Small intestine (tissue), 7 donors: ENCODE measurements at regions not wholly inside any gene's neighbourhood (a gene's known extent, or its start where the extent isn't known, plus 50 kb on each side); places are given as distances from the start of the nearest gene placed in this dataset.

Experiments used
- DNase-seq, 2 donors: peaks; one replicate each; pipeline versions ENCODE4 v3.0.0 to v3.0.0-alpha.2; 2013
- FAIRE-seq: peaks from 2 replicates; lab custom pipeline; 2012; peaks lifted over from hg19 to GRCh38; lab: Jason Lieb, UNC
- H3K27ac ChIP-seq, 3 donors: one replicate each; pipeline ENCODE4 v1.5.1; 2013; ENCODE audit warnings: low read length in 2 of 3, mild to moderate bottlenecking in 2 of 3, control low read depth in 1 of 3, inconsistent platforms in 1 of 3, low read depth in 1 of 3, moderate library complexity in 1 of 3
- H3K27me3 ChIP-seq, 3 donors: one replicate each; pipeline ENCODE4 v1.6.1; 2013; ENCODE audit warnings: low read length in 3 of 3, inconsistent platforms in 1 of 3; ENCODE audit not compliant: control insufficient read depth in 3 of 3, insufficient read depth in 3 of 3
- H3K36me3 ChIP-seq, 3 donors: one replicate each; pipeline ENCODE4 v1.6.1; 2013; ENCODE audit warnings: low read length in 3 of 3, inconsistent platforms in 1 of 3, low read depth in 1 of 3, mild to moderate bottlenecking in 1 of 3, moderate library complexity in 1 of 3; ENCODE audit not compliant: control insufficient read depth in 3 of 3, insufficient read depth in 2 of 3
- H3K4me1 ChIP-seq, 3 donors: one replicate each; pipeline ENCODE4 v1.6.1; 2013; ENCODE audit warnings: low read length in 2 of 3, inconsistent platforms in 1 of 3, low read depth in 1 of 3, mild to moderate bottlenecking in 1 of 3, moderate library complexity in 1 of 3; ENCODE audit not compliant: control insufficient read depth in 3 of 3, insufficient read depth in 2 of 3
- H3K4me3 ChIP-seq, 3 donors: one replicate each; pipeline ENCODE4 v1.5.1; 2013; ENCODE audit warnings: low read length in 3 of 3, control low read depth in 1 of 3, inconsistent platforms in 1 of 3, low read depth in 1 of 3, mild to moderate bottlenecking in 1 of 3, moderate library complexity in 1 of 3
- H3K9me3 ChIP-seq, 2 donors: one replicate each; pipeline ENCODE4 v1.6.1; 2013; ENCODE audit warnings: low read depth in 1 of 2, low read length in 1 of 2; ENCODE audit not compliant: control insufficient read depth in 2 of 2, insufficient read depth in 1 of 2
- WGBS, 3 donors: extraction: QIAGEN DNeasy Blood & Tissue Kit; methylation state at CpG; one replicate each; pipeline ENCODE4 v1.1.7; 2013; 5-methylcytosine and 5-hydroxymethylcytosine counted together
- donor health status: healthy with polysubstance abuse.
- donor health status: control.
- donor health status: control.
- donor health status: Bipolar disorder and iron deficiency.
- donor health status: healthy.

GRCh38 chr6:14337152-14337551, 219.6 kb downstream of the CD83 start:
- DNase-seq (no peak), FAIRE-seq (no peak)
- WGBS, 3 donors = 86 to 99% (median 96%) methylated on average over 3 of the region's 3 CpGs
- no peaks in the 10 kb centered on the region for H3K36me3 ChIP-seq
- H3K27me3 ChIP-seq = no peaks in the 10 kb centered on the region
- no peak overlapping the region for H3K4me3 ChIP-seq
- H3K4me1 ChIP-seq = no peaks in the 10 kb centered on the region
- no peaks in the 10 kb centered on the region for H3K9me3 ChIP-seq
- no peak overlapping the region for H3K27ac ChIP-seq

- Histone ChIP-seq H3K9me3 (no peaks in the 10 kb centered on the region), H3K4me1 (no peaks in the 10 kb centered on the region), H3K4me3 (no peak overlapping the region), H3K36me3 (no peaks in the 10 kb centered on the region), H3K27ac (no peak overlapping the region), H3K27me3 (no peaks in the 10 kb centered on the region)
- WGBS, 3 donors = 85 to 100% (median 88%) methylated on average over 1 of the region's 1 CpG
- FAIRE-seq (no peak), DNase-seq (no peak)
Observed at GRCh38 chr6:14339172-14339571, 221.6 kb downstream of the CD83 start.

DNA sequence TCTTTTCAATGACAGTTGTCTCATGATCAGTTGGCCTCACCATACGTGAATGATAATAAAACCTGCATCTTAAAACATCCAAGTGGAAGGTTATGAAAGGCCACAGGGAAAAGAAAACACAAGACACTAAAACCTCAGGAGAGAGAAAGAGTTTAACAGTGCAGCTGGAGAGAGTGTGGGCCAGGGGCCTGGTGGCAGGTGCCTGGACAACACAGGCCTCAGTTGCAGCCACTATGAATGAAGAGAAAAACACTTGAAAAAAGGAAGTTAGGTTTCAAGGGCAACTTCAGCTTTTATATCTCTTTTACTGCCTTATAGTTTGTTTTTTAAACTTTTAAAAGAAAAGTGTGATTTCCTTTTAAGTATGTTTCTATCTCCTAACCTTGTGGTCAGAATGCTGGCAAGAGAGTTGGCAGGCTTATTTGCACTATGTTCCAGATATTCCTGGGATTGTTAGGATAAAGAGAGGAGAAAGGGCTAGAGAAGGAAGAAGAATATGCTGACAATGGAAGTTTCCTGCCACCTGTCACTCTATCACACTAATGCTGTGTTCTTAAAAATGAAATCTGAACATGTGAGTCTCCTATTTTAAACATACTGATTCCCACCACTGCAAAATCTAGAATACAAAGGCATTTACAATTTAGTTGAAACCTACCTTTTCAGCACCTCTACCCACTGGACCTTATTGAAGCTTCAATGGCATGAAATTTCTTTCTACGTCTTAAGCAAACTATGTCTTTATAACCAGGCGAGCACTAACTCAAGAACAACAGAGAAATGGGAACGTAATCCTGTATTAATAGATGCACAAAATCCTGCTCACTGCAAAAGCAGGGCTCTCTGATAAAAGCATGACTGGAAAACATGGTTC, 222.4 kb downstream of the CD83 start:
- 88 to 91% (median 89%) methylated on average over 4 of the region's 4 CpGs for WGBS, 3 donors

DNA sequence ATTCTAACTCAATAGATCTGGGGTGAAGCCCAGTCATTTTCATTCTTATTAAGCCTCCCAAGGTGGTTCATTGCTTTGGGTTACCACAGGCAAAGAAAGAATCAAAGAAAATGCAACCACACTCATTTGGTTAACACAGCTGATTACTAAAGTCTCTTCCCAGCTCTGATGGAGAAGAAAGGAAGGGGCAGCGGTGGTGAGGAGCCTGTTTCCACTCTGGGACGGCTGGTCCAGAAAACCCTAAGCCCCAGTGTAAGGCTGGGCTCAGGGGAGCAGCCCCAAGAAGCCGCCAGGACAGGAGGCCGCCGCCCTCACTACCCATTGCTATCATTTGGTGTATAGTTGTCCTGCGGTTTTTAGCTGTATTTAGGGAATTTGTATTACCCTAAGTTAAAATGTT, 226.9 kb downstream of the CD83 start:
- Histone ChIP-seq H3K4me3 (no peak overlapping the region), H3K27ac (no peak overlapping the region), H3K9me3 (no peaks in the 10 kb centered on the region), H3K4me1 (no peaks in the 10 kb centered on the region), H3K36me3 (no peaks in the 10 kb centered on the region), H3K27me3 (peaks cover 0 to 2% (median 0%) of the 10 kb centered on the region in 3 donors)
- 79 to 95% (median 87%) methylated on average over 6 of the region's 6 CpGs for WGBS, 3 donors
- FAIRE-seq = no peak
- no peak for DNase-seq

More for the DNA sequence above, 222.4 kb downstream of the CD83 start:
- H3K27me3 ChIP-seq = no peaks in the 10 kb centered on the region
- H3K4me3 ChIP-seq = no peak overlapping the region
- H3K9me3 ChIP-seq = no peaks in the 10 kb centered on the region
- H3K36me3 ChIP-seq = no peaks in the 10 kb centered on the region
- FAIRE-seq = no peak
- H3K27ac ChIP-seq = no peak overlapping the region
- no peaks in the 10 kb centered on the region for H3K4me1 ChIP-seq
- no peak for DNase-seq

DNA sequence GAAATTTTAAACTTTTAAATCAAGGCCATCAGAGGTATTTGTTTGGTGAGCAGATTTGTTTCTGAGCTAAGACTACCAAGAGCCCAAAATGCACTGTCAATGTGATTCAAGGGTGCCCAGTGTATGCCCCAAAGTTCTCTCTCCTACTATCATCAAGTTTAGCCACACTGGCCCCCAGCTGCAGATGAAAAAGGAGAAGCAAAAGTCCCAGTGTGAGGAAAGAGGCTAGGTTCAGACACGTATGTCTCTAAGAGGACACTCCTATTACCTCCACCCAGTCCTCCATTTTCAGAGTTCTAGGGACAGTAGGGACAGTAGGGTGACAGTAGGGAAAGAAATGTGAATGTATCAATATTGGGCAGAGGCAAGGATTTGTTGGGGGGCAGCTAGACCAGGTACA, 230.8 kb downstream of the CD83 start:
- FAIRE-seq (no peak), DNase-seq (no peak)
- H3K27ac ChIP-seq = no peak overlapping the region
- WGBS, 3 donors = 82 to 93% (median 87%) methylated on average over 1 of the region's 1 CpG
- H3K36me3 ChIP-seq = no peaks in the 10 kb centered on the region
- H3K9me3 ChIP-seq = peaks cover 0 to 16% of the 10 kb centered on the region in 2 donors
- no peak overlapping the region for H3K4me3 ChIP-seq
- no peaks in the 10 kb centered on the region for H3K4me1 ChIP-seq
- peaks cover 0 to 6% (median 0%) of the 10 kb centered on the region in 3 donors for H3K27me3 ChIP-seq

DNA sequence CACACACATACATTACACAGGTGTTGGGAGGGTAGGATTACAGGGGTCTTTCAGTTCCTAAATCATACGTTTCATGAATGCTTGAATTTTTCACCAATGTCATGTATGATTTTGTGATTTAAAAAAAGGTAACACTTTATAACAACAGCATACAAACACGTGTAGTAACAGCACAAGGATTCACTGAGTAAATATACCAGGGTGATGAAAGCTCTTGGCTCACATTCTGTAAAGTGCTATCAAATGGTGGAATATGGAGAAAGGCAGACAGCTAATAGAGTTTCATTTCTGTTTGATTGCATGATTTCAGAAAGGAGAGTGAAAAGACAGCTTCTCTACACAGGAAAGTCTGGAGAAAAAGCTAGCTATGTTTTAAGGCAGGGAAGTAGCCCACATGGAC, 231.9 kb downstream of the CD83 start:
- peaks cover 0 to 16% of the 10 kb centered on the region in 2 donors for H3K9me3 ChIP-seq
- peaks cover 0 to 6% (median 0%) of the 10 kb centered on the region in 3 donors for H3K27me3 ChIP-seq

GRCh38 chr6:14350210-14350609, 232.6 kb downstream of the CD83 start:
- H3K4me1 ChIP-seq = no peaks in the 10 kb centered on the region
- no peaks in the 10 kb centered on the region for H3K36me3 ChIP-seq
- H3K4me3 ChIP-seq = no peak overlapping the region
- peaks cover 0 to 6% (median 0%) of the 10 kb centered on the region in 3 donors for H3K27me3 ChIP-seq
- DNase-seq (no peak), FAIRE-seq (no peak)
- H3K27ac ChIP-seq = no peak overlapping the region
- WGBS, 3 donors = 84 to 90% (median 90%) methylated on average over 6 of the region's 6 CpGs
- peaks cover 0 to 16% of the 10 kb centered on the region in 2 donors for H3K9me3 ChIP-seq

More for the DNA sequence above, 231.9 kb downstream of the CD83 start:
- FAIRE-seq (no peak), DNase-seq (no peak)
- Histone ChIP-seq H3K4me3 (no peak overlapping the region), H3K36me3 (no peaks in the 10 kb centered on the region), H3K27ac (no peak overlapping the region), H3K4me1 (no peaks in the 10 kb centered on the region)
- 60 to 65% (median 60%) methylated on average over 2 of the region's 2 CpGs for WGBS, 3 donors

GRCh38 chr6:14353281-14353680, 235.7 kb downstream of the CD83 start:
- Histone ChIP-seq H3K27ac (no peak overlapping the region), H3K4me3 (no peak overlapping the region), H3K9me3 (peaks cover 0 to 16% of the 10 kb centered on the region in 2 donors), H3K4me1 (no peaks in the 10 kb centered on the region), H3K27me3 (peaks cover 0 to 4% (median 0%) of the 10 kb centered on the region in 3 donors), H3K36me3 (no peaks in the 10 kb centered on the region)
- WGBS, 3 donors = 72 to 84% (median 83%) methylated on average over 3 of the region's 3 CpGs
- FAIRE-seq (no peak), DNase-seq (no peak)
